ENCODE measurements at regions not wholly inside any gene's neighbourhood (a gene's known extent, or its start where the extent isn't known, plus 50 kb on each side); places are given as distances from the start of the nearest gene placed in this dataset.
"Not testable (repeated sequence)": the region's sequence is repeated elsewhere in the genome, so short reads cannot be mapped to it uniquely, and the experiment has no call there.

GRCh38 chr2:51265539-51265938, 233.6 kb upstream of the NRXN1 start:
- DNase-seq (ENCODE audit: low read depth, low spot score) = no peak

- DNase-seq (ENCODE audit: low read depth, low spot score) = no peak
Observed at GRCh38 chr2:51263951-51264350, 232.0 kb upstream of the NRXN1 start.

- not testable (repeated sequence) for DNase-seq (ENCODE audit: low read depth, low spot score)
Observed at GRCh38 chr2:51263101-51263500, 231.2 kb upstream of the NRXN1 start.

- no peak for DNase-seq (ENCODE audit: low read depth, low spot score)
Observed at GRCh38 chr2:51258301-51258700, 226.4 kb upstream of the NRXN1 start.

- no peak for DNase-seq (ENCODE audit: low read depth, low spot score)
Observed at GRCh38 chr2:51256736-51257135, 224.8 kb upstream of the NRXN1 start.

- DNase-seq (ENCODE audit: low read depth, low spot score) = no peak
Observed at GRCh38 chr2:51251356-51251755, 219.4 kb upstream of the NRXN1 start.

GRCh38 chr2:51247252-51247805, 215.4 kb upstream of the NRXN1 start:
- DNase-seq (ENCODE audit: low read depth, low spot score) = no peak

GRCh38 chr2:51243892-51244535, 212.1 kb upstream of the NRXN1 start:
- no peak for DNase-seq (ENCODE audit: low read depth, low spot score)

- DNase-seq (ENCODE audit: low read depth, low spot score) = no peak
Observed at GRCh38 chr2:51237626-51238271, 205.8 kb upstream of the NRXN1 start.

- no peak for DNase-seq (ENCODE audit: low read depth, low spot score)
Observed at GRCh38 chr2:51232027-51232426, 200.1 kb upstream of the NRXN1 start.

GRCh38 chr2:51231071-51231470, 199.1 kb upstream of the NRXN1 start:
- DNase-seq (ENCODE audit: low read depth, low spot score) = no peak

GRCh38 chr2:51225377-51225776, 193.4 kb upstream of the NRXN1 start:
- DNase-seq (ENCODE audit: low read depth, low spot score) = no peak

GRCh38 chr2:51224790-51225189, 192.9 kb upstream of the NRXN1 start:
- no peak for DNase-seq (ENCODE audit: low read depth, low spot score)

- DNase-seq (ENCODE audit: low read depth, low spot score) = no peak
Observed at GRCh38 chr2:51222106-51222505, 190.2 kb upstream of the NRXN1 start.

- DNase-seq (ENCODE audit: low read depth, low spot score) = no peak
Observed at GRCh38 chr2:51220606-51221005, 188.7 kb upstream of the NRXN1 start.

GRCh38 chr2:51220080-51220479, 188.1 kb upstream of the NRXN1 start:
- no peak for DNase-seq (ENCODE audit: low read depth, low spot score)

- no peak for DNase-seq (ENCODE audit: low read depth, low spot score)
Observed at GRCh38 chr2:51219468-51219867, 187.5 kb upstream of the NRXN1 start.

GRCh38 chr2:51218047-51218446, 186.1 kb upstream of the NRXN1 start:
- no peak for DNase-seq (ENCODE audit: low read depth, low spot score)

GRCh38 chr2:51213826-51214225, 181.9 kb upstream of the NRXN1 start:
- no peak for DNase-seq (ENCODE audit: low read depth, low spot score)

- DNase-seq (ENCODE audit: low read depth, low spot score) = no peak
Observed at GRCh38 chr2:51212374-51212773, 180.4 kb upstream of the NRXN1 start.

GRCh38 chr2:51208521-51208920, 176.6 kb upstream of the NRXN1 start:
- no peak for DNase-seq (ENCODE audit: low read depth, low spot score)

GRCh38 chr2:51201295-51201694, 169.4 kb upstream of the NRXN1 start:
- DNase-seq (ENCODE audit: low read depth, low spot score) = no peak

GRCh38 chr2:51194656-51195055, 162.7 kb upstream of the NRXN1 start:
- no peak for DNase-seq (ENCODE audit: low read depth, low spot score)

Measured in pulmonary artery endothelial cell (primary cell).